HuH-7.5 (cell line): ENCODE measurements at regions not wholly inside any gene's neighbourhood (a gene's known extent, or its start where the extent isn't known, plus 50 kb on each side); places are given as distances from the start of the nearest gene placed in this dataset.
"Not testable (repeated sequence)": the region's sequence is repeated elsewhere in the genome, so short reads cannot be mapped to it uniquely, and the experiment has no call there.

Experiments
- DNase-seq: peaks from one replicate; pipeline ENCODE4 v3.0.0; 2011; ENCODE audit warnings: low spot score

DNA sequence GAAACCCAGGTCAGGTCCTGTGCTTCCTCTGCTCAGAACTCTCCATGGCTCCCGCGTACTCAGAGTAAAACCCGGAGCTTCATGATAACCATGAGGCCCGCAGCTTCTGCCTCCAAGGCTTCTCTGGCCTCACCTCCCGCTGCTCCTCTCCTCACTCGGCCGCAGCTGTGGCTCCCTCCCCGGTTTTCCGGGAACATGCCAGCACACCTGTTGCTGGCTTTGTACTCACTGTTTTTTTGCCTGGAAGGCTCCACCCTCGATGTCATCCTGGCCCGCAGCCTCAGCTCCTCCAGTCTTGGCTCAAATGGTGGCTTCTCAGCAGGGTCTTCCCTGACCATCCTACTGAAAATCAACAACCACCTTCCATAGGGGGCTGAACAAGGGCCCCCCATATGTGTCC is 57.7 kb upstream of the SULF2 start:
- DNase-seq = not testable (repeated sequence)

- DNase-seq = not testable (repeated sequence)
Observed at GRCh38 chr20:47842004-47842403, 56.7 kb upstream of the SULF2 start.

GRCh38 chr20:47836256-47836817 is 51.1 kb upstream of the SULF2 start:
- not testable (repeated sequence) for DNase-seq
